Upper lobe of left lung (tissue), 4 donors: ENCODE measurements at regions not wholly inside any gene's neighbourhood (a gene's known extent, or its start where the extent isn't known, plus 50 kb on each side); places are given as distances from the start of the nearest gene placed in this dataset.

Source experiments
- CTCF ChIP-seq, 6 experiments: fragments of 450-650 bp in 4 of 6; fragments of 200-600 bp in 2 of 6; sonication (generic) in 2 of 6; IDR thresholded peaks; one replicate each; pipeline ENCODE4 v1.5.1; 2016 to 2019; ENCODE audit warnings: antibody characterized with exemption in 6 of 6
- EP300 ChIP-seq, 4 donors: sonication (generic); formaldehyde crosslinking; IDR thresholded peaks; one replicate each; pipeline ENCODE4 v1.5.1; 2017; ENCODE audit warnings: antibody characterized with exemption in 4 of 4, control low read depth in 2 of 4
- POLR2A ChIP-seq, 4 donors: fragments of 450-650 bp; IDR thresholded peaks; one replicate each; pipeline ENCODE4 v1.5.1; 2016 to 2017; ENCODE audit warnings: antibody characterized with exemption in 4 of 4, mild to moderate bottlenecking in 2 of 4
- POLR2AphosphoS5 ChIP-seq, 2 donors: sonication (generic); formaldehyde crosslinking; IDR thresholded peaks; one replicate each; pipeline ENCODE4 v1.5.1; 2017; ENCODE audit warnings: antibody characterized with exemption in 2 of 2

- TF ChIP-seq CTCF (IDR thresholded peaks at IDR 0.05): no peak
- no peak for TF ChIP-seq EP300 (IDR thresholded peaks at IDR 0.05)
- no peak for TF ChIP-seq POLR2A (IDR thresholded peaks at IDR 0.05)
- TF ChIP-seq POLR2AphosphoS5 (IDR thresholded peaks at IDR 0.05): no peak
Measured at GRCh38 chr3:23644099-23644498, 161.7 kb upstream of the UBE2E1 start.
